Right renal cortex interstitium (tissue), 3 donors: ENCODE measurements at regions not wholly inside any gene's neighbourhood (a gene's known extent, or its start where the extent isn't known, plus 50 kb on each side); places are given as distances from the start of the nearest gene placed in this dataset.

ENCODE experiments used
- DNase-seq, 3 donors: peaks; one replicate each; pipeline ENCODE4 v3.0.0-alpha.2; 2013; ENCODE audit warnings: low read depth in 3 of 3, low spot score in 2 of 3

GRCh38 chr6:128676456-128676855, 156.1 kb upstream of the PTPRK start:
- DNase-seq, result no peak

- no peak for DNase-seq
Observed at GRCh38 chr6:128672023-128672422, 151.6 kb upstream of the PTPRK start.

DNA sequence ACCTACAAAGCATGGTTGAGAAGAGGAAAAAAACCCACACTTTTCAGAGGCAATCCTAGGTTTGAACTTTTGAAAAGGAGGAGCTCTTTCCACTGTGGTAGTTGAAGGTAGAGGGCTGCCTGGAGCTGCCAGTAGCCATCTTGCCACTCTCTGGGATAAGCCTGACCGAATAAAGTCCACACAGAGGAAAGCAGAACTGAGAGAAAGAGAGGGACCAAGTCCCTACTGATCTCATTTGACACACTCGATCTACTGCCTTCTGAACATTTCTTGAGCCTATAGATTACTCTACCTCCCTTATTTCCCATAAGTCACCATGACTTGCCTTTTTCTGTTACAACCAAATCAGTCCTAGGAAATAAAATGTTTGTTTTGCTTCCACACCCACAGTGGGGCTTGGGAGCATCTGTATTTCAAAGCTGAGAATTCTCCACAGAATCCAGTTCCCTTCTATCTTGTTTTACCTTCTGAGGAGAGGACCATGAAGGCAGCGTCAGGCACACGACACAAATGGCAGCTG, 147.0 kb upstream of the PTPRK start:
- no peak for DNase-seq

DNA sequence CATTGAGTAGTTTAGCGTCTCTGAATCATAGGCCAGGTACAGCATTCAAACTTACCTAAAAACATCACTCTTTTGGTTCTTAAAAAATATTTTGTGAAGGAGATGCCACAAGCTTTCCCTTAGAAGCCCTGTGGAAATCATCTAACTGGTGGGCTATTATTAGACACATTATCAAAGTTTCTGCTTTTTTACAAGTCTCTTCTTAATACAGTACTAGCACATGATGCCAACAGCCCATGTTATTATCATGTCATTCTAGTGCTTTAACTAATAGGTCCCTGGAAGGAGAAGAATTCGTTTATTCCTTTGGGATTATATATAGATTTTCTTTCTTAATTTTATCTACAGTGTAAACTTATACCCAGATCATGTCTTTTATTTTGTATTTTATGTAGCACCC, 146.0 kb upstream of the PTPRK start:
- DNase-seq, result no peak

GRCh38 chr6:128663238-128663637, 142.8 kb upstream of the PTPRK start:
- no peak for DNase-seq

GRCh38 chr6:128659878-128660622, 139.7 kb upstream of the PTPRK start:
- no peak for DNase-seq

- DNase-seq, result no peak
Observed at GRCh38 chr6:128659276-128659675, 138.9 kb upstream of the PTPRK start.

DNA sequence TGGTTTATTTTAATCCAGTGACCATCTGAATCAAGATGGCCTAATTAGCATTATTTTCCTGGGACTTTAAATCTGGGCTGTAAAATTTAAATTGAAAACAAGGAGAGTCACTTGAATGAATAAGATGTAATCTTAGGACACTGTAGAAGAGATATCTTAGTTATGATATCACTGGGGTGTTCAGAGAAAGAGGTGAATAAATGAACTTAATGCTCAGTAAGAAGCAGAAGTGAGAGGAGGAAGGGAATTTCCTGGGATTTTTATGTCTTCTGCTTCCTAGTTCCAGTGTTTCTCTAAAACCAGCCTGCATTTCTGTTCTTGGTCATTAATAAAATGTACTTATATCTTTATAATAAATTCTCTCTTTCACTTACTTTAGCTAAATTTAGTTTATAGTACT, 136.8 kb upstream of the PTPRK start:
- DNase-seq, result no peak

DNA sequence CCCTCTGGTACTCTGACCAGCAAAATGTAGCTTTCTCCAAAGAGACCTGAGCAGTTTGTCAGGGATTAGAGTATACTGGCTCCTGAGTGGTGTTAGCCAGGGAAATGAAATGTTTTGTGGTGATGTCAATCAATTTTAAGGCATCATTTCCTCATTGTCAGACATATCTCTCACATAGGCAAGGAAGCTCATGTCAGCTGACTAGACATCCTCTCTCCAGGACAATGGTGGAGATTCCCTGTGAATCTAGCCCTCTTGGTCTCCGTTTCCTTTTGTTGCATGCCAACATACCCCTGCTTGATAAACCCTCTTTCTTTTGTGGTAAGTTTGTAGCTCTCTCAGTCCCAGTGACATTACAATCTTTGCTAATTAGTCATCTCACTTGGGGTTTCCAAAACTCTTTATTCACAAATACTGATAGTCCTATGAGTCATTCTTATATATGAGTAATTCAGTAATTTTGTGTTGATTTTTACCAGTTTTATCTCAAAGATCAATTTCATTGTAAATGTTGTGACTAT, 135.6 kb upstream of the PTPRK start:
- no peak for DNase-seq

DNA sequence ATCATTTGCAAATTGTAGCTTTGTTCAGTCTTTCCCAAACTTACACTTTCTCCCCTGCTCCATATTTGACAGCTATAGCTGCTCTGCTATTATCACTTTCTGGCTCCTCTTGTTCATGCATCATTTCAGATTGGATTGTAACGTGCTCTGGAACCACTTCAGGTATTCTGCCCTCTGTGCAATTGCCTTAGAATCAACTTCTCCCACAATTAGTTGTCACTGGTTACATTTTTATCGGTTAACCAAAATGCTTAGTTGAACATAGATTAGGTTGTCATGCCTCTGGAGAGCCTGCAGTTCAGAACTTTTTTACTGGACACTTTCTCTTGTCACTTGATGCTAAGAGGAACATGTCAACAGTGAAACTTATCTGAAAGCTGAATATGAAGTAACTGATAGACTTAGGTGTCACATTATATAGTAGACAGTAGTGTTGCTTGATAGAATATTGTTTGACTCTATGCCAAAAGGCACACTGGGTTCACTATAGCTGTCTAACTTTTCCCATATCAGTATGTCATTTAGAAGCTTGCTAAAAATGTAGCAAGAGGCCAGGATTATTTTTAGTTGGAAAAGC, 127.7 kb upstream of the PTPRK start:
- DNase-seq, result no peak

GRCh38 chr6:128642132-128642531, 121.7 kb upstream of the PTPRK start:
- no peak for DNase-seq

DNA sequence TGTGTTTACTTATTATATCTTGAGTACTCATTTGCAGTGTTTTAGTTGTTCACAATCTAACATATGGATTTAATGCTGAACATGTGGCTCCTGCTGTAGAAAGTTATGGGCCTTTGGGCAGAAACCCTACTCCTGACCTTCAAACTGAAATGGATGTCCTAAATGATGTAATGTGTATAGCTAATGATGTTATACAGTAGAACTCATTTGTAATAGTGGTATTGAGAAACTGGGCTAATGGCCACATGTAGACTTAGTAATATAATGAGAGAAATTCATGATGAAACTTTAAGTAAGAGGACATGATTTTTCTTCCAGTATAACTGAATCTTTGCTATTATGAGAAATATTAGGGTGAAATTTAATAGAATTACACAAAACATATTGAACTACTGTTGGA, 121.3 kb upstream of the PTPRK start:
- DNase-seq, result no peak

GRCh38 chr6:128638817-128639216, 118.4 kb upstream of the PTPRK start:
- DNase-seq, result no peak

- DNase-seq, result no peak
Observed at GRCh38 chr6:128635219-128635618, 114.8 kb upstream of the PTPRK start.

- no peak for DNase-seq
Observed at GRCh38 chr6:128632131-128632530, 111.7 kb upstream of the PTPRK start.

- no peak for DNase-seq
Observed at GRCh38 chr6:128631031-128631430, 110.6 kb upstream of the PTPRK start.

DNA sequence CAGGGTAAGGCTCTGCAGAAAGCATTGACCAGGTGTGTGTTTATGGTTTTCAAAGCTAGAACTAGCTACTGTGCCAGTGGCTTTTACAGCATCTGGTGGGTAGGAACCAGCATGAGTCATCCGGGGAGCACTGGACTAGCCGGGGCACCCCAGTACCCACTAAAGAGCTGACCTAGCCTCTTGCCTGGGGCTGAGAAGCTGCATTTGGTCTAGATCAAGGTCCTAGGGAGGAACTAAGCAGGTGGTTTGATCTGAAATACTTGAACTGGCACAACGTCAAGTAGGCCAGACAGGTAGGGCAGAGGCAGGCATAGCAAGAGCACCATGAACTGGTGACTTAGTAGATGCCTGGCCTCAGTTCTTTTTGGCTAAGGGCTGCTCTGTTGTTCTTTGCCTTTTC, 109.8 kb upstream of the PTPRK start:
- no peak for DNase-seq

- DNase-seq, result no peak
Observed at GRCh38 chr6:128617285-128617684, 96.9 kb upstream of the PTPRK start.

DNA sequence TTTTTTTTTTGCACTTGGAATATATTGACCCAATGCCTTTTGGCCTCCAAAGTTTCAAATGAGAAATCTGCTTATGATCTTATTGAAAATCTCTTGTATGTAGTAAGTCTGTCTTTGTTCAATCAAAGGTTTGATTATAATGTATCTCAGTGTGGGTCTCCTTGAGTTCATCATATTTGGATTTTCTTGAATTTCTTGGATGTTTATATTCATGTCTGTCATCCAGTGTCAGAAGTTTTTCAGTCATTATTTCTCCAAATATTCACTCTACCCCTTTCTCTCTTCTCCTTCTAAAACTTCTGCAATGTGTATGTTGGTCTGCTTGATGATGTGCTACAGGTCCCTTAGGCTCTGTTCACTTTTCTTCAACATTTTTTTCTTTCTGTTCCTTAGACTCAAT, 95.9 kb upstream of the PTPRK start:
- no peak for DNase-seq

GRCh38 chr6:128606611-128607010, 86.2 kb upstream of the PTPRK start:
- no peak for DNase-seq

DNA sequence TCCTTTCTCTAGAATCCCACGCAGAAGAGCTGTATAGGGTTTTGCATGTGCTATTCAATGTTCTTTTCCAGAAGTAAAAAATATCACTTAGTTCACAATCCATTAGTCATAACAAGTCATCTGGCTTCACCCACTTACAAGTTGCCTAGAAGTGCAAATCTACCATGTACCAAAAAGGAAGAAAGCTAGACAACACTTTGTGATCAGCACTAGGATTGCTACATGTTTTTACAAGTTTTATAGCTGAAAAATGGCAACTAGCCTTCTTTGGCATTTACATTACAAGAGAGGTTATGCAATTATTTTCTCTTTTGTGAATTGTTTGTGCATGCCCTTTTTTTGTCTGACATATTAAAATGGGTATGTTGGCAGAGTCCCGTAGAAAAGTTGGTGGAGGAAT, 85.6 kb upstream of the PTPRK start:
- no peak for DNase-seq

DNA sequence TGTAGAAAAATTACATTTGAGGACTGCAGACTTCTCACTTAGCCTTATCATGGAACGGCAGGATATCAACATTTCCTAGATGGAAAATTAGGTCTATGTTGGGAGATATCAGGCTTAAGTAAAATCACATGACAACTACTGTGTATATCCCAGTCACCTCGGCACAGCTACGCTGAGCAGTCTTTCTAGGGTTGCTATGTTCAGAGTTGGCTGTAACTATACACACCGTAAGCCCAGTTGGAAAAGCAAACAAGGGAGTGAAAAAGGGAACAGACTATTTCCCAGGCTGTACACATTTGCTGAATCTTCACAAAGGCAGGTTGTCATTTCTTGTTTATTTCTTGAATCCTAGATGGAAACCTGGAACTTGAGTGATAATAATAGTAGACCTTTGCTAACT, 80.7 kb upstream of the PTPRK start:
- no peak for DNase-seq
